ENCODE measurements at regions not wholly inside any gene's neighbourhood (a gene's known extent, or its start where the extent isn't known, plus 50 kb on each side); places are given as distances from the start of the nearest gene placed in this dataset.

DNA sequence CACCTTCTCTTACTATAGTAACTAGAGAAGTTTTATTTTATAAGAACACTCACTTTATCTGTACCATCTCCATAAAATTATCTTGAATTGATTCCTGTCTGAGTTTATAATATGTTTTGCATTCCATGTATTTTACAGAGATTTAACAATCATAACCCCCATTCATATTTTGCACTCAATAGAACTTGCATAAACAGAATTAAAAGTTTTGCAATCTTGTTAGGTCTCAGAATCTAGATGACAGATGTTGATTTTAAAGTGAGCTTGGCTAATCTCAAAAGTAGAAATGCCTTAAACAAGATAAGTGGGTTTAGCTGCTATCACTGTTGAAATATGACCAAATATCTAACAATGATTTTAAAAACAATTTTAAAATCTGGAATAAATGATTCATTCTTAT lies 107.9 kb upstream of the EPHA6 start:
- H3K27me3 ChIP-seq (replicated peaks; ENCODE audit: insufficient read depth, low read length), result no peaks in the 10 kb centered on the region
- no peak for DNase-seq
- H3K9me3 ChIP-seq (replicated peaks; ENCODE audit: insufficient read depth, low read length), result no peaks in the 10 kb centered on the region
- no peaks in the 10 kb centered on the region for H3K36me3 ChIP-seq (replicated peaks; ENCODE audit: insufficient read depth, low read length)
- H3K4me3 ChIP-seq (ENCODE audit: low read length), result no peak overlapping the region
- no peaks in the 10 kb centered on the region for H3K9me2 ChIP-seq (replicated peaks; ENCODE audit: insufficient read depth, low read length)
- no peak overlapping the region for H3K4me2 ChIP-seq (ENCODE audit: low read depth, low read length)
- H3K79me2 ChIP-seq (ENCODE audit: low read length), result no peaks in the 10 kb centered on the region
- no peaks in the 10 kb centered on the region for H3F3A ChIP-seq (ENCODE audit: insufficient read depth, low read length)
- no peaks in the 10 kb centered on the region for H3K4me1 ChIP-seq (ENCODE audit: low read length)
- TF ChIP-seq EZH2phosphoT487 (IDR thresholded peaks at IDR 0.05; ENCODE audit: low read length) (no peak), EZH2 (optimal IDR thresholded peaks at IDR 0.05; ENCODE audit: low read depth, low read length) (no peak)
- TF ChIP-seq, protein P1, sequence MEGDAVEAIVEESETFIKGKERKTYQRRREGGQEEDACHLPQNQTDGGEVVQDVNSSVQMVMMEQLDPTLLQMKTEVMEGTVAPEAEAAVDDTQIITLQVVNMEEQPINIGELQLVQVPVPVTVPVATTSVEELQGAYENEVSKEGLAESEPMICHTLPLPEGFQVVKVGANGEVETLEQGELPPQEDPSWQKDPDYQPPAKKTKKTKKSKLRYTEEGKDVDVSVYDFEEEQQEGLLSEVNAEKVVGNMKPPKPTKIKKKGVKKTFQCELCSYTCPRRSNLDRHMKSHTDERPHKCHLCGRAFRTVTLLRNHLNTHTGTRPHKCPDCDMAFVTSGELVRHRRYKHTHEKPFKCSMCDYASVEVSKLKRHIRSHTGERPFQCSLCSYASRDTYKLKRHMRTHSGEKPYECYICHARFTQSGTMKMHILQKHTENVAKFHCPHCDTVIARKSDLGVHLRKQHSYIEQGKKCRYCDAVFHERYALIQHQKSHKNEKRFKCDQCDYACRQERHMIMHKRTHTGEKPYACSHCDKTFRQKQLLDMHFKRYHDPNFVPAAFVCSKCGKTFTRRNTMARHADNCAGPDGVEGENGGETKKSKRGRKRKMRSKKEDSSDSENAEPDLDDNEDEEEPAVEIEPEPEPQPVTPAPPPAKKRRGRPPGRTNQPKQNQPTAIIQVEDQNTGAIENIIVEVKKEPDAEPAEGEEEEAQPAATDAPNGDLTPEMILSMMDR (IDR thresholded peaks at IDR 0.05; ENCODE audit: low read length), result no peak
- H2AFZ ChIP-seq (ENCODE audit: low read length), result no peak overlapping the region
- H4K20me1 ChIP-seq (ENCODE audit: insufficient read depth, low read length), result no peaks in the 10 kb centered on the region
- no peak overlapping the region for H3K9ac ChIP-seq (ENCODE audit: low read length)
- H3K27ac ChIP-seq (ENCODE audit: low read length), result no peak overlapping the region

DNA sequence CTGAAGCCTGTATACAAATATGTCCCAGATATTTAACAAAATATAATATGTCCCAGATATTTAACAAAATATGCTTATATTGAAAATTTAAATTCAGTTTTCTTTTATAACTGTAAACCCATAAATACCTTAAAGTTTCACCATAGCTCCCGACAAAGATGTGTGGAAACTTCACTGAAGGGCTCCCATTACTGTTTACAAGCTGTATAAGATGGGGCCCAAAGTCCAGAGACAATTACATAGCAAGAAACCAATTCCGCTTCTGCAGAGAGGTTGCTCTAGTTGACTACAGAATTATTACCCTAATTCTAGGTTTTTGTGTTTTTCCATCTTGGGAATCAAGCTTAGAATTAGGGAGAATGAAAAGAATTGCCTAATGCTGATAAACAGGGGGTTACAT lies 102.6 kb upstream of the EPHA6 start:
- no peaks in the 10 kb centered on the region for H3K9me3 ChIP-seq (replicated peaks; ENCODE audit: insufficient read depth, low read length)
- no peaks in the 10 kb centered on the region for H4K20me1 ChIP-seq (ENCODE audit: insufficient read depth, low read length)
- H3K79me2 ChIP-seq (ENCODE audit: low read length), result no peaks in the 10 kb centered on the region
- H3K9ac ChIP-seq (ENCODE audit: low read length), result peak overlapping the region; percentile 6; the same call in 1 of the 2 replicates
- H3K4me2 ChIP-seq (ENCODE audit: low read depth, low read length), result peak overlapping the region; percentile 14
- H3F3A ChIP-seq (ENCODE audit: insufficient read depth, low read length), result peaks cover 4% of the 10 kb centered on the region; the same call in 1 of the 2 replicates
- H3K36me3 ChIP-seq (replicated peaks; ENCODE audit: insufficient read depth, low read length), result no peaks in the 10 kb centered on the region
- 0 out of 2 replicates have a peak overlapping the region, but pooled peaks have one; percentile 23 for H3K4me3 ChIP-seq (ENCODE audit: low read length)
- peak overlapping the region; percentile 38; the same call in 1 of the 2 replicates for H3K27ac ChIP-seq (ENCODE audit: low read length)
- TF ChIP-seq EZH2 (optimal IDR thresholded peaks at IDR 0.05; ENCODE audit: low read depth, low read length) (no peak), EZH2phosphoT487 (IDR thresholded peaks at IDR 0.05; ENCODE audit: low read length) (no peak)
- TF ChIP-seq, protein P1 (IDR thresholded peaks at IDR 0.05; ENCODE audit: low read length), result no peak
- no peak for DNase-seq
- peaks cover 18% of the 10 kb centered on the region for H3K4me1 ChIP-seq (ENCODE audit: low read length)
- H3K27me3 ChIP-seq (replicated peaks; ENCODE audit: insufficient read depth, low read length), result no peaks in the 10 kb centered on the region
- H2AFZ ChIP-seq (ENCODE audit: low read length), result peak overlapping the region; percentile 54
- no peaks in the 10 kb centered on the region for H3K9me2 ChIP-seq (replicated peaks; ENCODE audit: insufficient read depth, low read length)

DNA sequence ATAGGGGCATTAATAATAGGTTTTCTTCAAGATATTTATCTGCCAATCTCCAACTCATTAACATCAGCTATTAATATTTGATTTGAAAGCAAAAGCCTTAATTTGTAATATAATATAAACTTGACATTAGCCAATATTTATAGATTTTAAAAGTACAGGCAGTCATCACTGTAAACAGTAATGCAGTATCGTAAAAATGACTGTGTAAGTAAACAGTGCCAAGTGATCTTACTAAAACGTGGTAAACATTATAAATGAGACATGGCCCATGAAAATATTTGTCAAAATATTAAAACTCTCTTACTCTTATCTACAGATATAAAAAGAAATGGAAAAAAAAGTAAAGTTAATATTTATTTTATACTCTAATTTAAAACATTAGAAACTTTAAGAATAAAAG lies 101.6 kb upstream of the EPHA6 start:
- TF ChIP-seq EZH2phosphoT487 (IDR thresholded peaks at IDR 0.05; ENCODE audit: low read length) (no peak), EZH2 (optimal IDR thresholded peaks at IDR 0.05; ENCODE audit: low read depth, low read length) (no peak)
- TF ChIP-seq, protein P1 (IDR thresholded peaks at IDR 0.05; ENCODE audit: low read length), result no peak
- H3F3A ChIP-seq (ENCODE audit: insufficient read depth, low read length), result peaks cover 4% of the 10 kb centered on the region; the same call in 1 of the 2 replicates
- H3K9me2 ChIP-seq (replicated peaks; ENCODE audit: insufficient read depth, low read length), result no peaks in the 10 kb centered on the region
- no peak for DNase-seq
- no peaks in the 10 kb centered on the region for H3K36me3 ChIP-seq (replicated peaks; ENCODE audit: insufficient read depth, low read length)
- H3K9me3 ChIP-seq (replicated peaks; ENCODE audit: insufficient read depth, low read length), result no peaks in the 10 kb centered on the region
- H3K4me2 ChIP-seq (ENCODE audit: low read depth, low read length), result peak overlapping the region; percentile 14; the same call in 1 of the 2 replicates
- no peaks in the 10 kb centered on the region for H3K79me2 ChIP-seq (ENCODE audit: low read length)
- peaks cover 20% of the 10 kb centered on the region for H3K4me1 ChIP-seq (ENCODE audit: low read length)
- H3K27me3 ChIP-seq (replicated peaks; ENCODE audit: insufficient read depth, low read length), result no peaks in the 10 kb centered on the region
- no peaks in the 10 kb centered on the region for H4K20me1 ChIP-seq (ENCODE audit: insufficient read depth, low read length)
- no peak overlapping the region for H3K27ac ChIP-seq (ENCODE audit: low read length)
- no peak overlapping the region for H2AFZ ChIP-seq (ENCODE audit: low read length)
- H3K4me3 ChIP-seq (ENCODE audit: low read length), result no peak overlapping the region
- H3K9ac ChIP-seq (ENCODE audit: low read length), result no peak overlapping the region

Data from MM.1S (cell line).